A549 (cell line): ENCODE measurements at regions not wholly inside any gene's neighbourhood (a gene's known extent, or its start where the extent isn't known, plus 50 kb on each side); places are given as distances from the start of the nearest gene placed in this dataset.

Experiments
- ATAC-seq, 2 experiments: fragments of 200-7000 bp in 1 of 2; fragments of >200 bp in 1 of 2; cut with Nextera tagmentation in 1 of 2; cut with Tn5 transposase in 1 of 2; 3 replicates each; pipeline versions ENCODE4 v1.8.0 to v1.9.1; 2018 to 2020; ENCODE audit warnings: mild to moderate bottlenecking in 1 of 2, moderate library complexity in 1 of 2
- CTCF ChIA-PET: fragments of 300-600 bp; sonication (Branson Sonifier 250); formaldehyde crosslinking; extraction: SDS; loops from one replicate; lab custom pipeline; 2021; ENCODE audit warnings: antibody characterized with exemption, inconsistent platforms; lab: Yijun Ruan, JAX
- POLR2A ChIA-PET: fragments of 350-600 bp; formaldehyde crosslinking; extraction: SDS; loops from one replicate; lab custom pipeline; 2021; ENCODE audit warnings: antibody characterized with exemption, inconsistent platforms; lab: Yijun Ruan, JAX
- DNase-seq, 2 experiments: peaks; one replicate each; pipeline versions ENCODE4 v3.0.0 to v3.0.0-alpha.2; 2011 to 2016; ENCODE audit warnings: low read depth in 1 of 2, low spot score in 1 of 2
- FAIRE-seq: peaks from 2 replicates; lab custom pipeline; 2011; peaks lifted over from hg19 to GRCh38; lab: Jason Lieb, UNC
- H3K27ac ChIP-seq, 2 experiments: fragments of >200 bp; sonication (Bioruptor Twin); formaldehyde crosslinking; 3 replicates each; pipeline ENCODE4 v1.5.1; 2016 to 2017
- H3K4me1 ChIP-seq: fragments of >200 bp; sonication (Bioruptor Twin); formaldehyde crosslinking; 3 replicates; pipeline ENCODE4 v1.6.1; 2016
- H3K4me2 ChIP-seq: fragments of >200 bp; sonication (Bioruptor Twin); formaldehyde crosslinking; 3 replicates; pipeline ENCODE4 v1.6.1; 2016
- H3K4me3 ChIP-seq: fragments of >200 bp; sonication (Bioruptor Twin); formaldehyde crosslinking; 3 replicates; pipeline ENCODE4 v1.5.1; 2016
- H3K9me3 ChIP-seq: fragments of >200 bp; sonication (Bioruptor Twin); formaldehyde crosslinking; 3 replicates; pipeline ENCODE4 v1.6.1; 2016
- CBX2 ChIP-seq: fragments of 200-600 bp; sonication (generic); IDR thresholded peaks from 2 replicates; pipeline ENCODE4 v1.6.1; 2016; ENCODE audit warnings: low read depth, mild to moderate bottlenecking, borderline replicate concordance
- CTCF ChIP-seq: fragments of >200 bp; sonication (Bioruptor Twin); formaldehyde crosslinking; IDR thresholded peaks from 3 replicates; pipeline ENCODE4 v1.5.1; 2016
- E2F6 ChIP-seq: IDR thresholded peaks from 2 replicates; pipeline ENCODE4 v1.6.1; 2012; ENCODE audit warnings: low read depth, borderline replicate concordance
- EP300 ChIP-seq, 2 experiments: fragments of >200 bp; sonication (Bioruptor Twin); formaldehyde crosslinking; IDR thresholded peaks; 2 replicates in 1 of 2; 3 replicates in 1 of 2; pipeline ENCODE4 v1.6.1; 2016 to 2017
- ESRRA ChIP-seq: fragments of 150-350 bp; IDR thresholded peaks from 2 replicates; pipeline ENCODE4 v1.6.1; 2014; ENCODE audit warnings: mild to moderate bottlenecking, low read length, borderline replicate concordance
- FOSB ChIP-seq: fragments of 250-450 bp; sonication (Bioruptor Pico); IDR thresholded peaks from 2 replicates; pipeline ENCODE4 v1.5.0; 2020; ENCODE audit warnings: mild to moderate bottlenecking, moderate library complexity
- FOSL2 ChIP-seq, 2 experiments: fragments of 450-650 bp in 1 of 2; fragments of >200 bp in 1 of 2; sonication (Bioruptor Twin) in 1 of 2; formaldehyde crosslinking; IDR thresholded peaks; 2 replicates each; pipeline versions ENCODE4 v1.5.0 to v1.6.1; 2016 to 2020; ENCODE audit warnings: mild to moderate bottlenecking in 1 of 2, moderate library complexity in 1 of 2
- HDAC2 ChIP-seq: fragments of 200-600 bp; sonication (generic); IDR thresholded peaks from 2 replicates; pipeline ENCODE4 v1.6.1; 2016
- HMGXB4 ChIP-seq: fragments of 250-450 bp; sonication (Bioruptor Pico); IDR thresholded peaks from 2 replicates; pipeline ENCODE4 v1.5.0; 2021; ENCODE audit warnings: mild to moderate bottlenecking, moderate library complexity, borderline replicate concordance
- HOXB13 ChIP-seq: fragments of 250-450 bp; sonication (Bioruptor Pico); IDR thresholded peaks from 2 replicates; pipeline ENCODE4 v1.5.0; 2020; ENCODE audit warnings: low read depth, mild to moderate bottlenecking, moderate library complexity
- JUN ChIP-seq, 2 experiments: fragments of >200 bp; sonication (Bioruptor Twin); formaldehyde crosslinking; IDR thresholded peaks; 2 replicates in 1 of 2; 3 replicates in 1 of 2; pipeline ENCODE4 v1.6.1; 2016 to 2017
- JUNB ChIP-seq: fragments of >200 bp; sonication (Bioruptor Twin); formaldehyde crosslinking; IDR thresholded peaks from 2 replicates; pipeline ENCODE4 v1.6.1; 2016
- KDM5A ChIP-seq: fragments of 200-600 bp; sonication (generic); IDR thresholded peaks from 2 replicates; pipeline ENCODE4 v1.6.1; 2016; ENCODE audit warnings: antibody characterized with exemption, mild to moderate bottlenecking
- MYC ChIP-seq: IDR thresholded peaks from 2 replicates; pipeline ENCODE4 v1.6.1; 2012; ENCODE audit warnings: mild to moderate bottlenecking, inconsistent platforms, low read length, improper control_type of control experiment, borderline replicate concordance
- REST ChIP-seq: fragments of 200-600 bp; sonication (generic); IDR thresholded peaks from 2 replicates; pipeline ENCODE4 v1.6.1; 2016; ENCODE audit warnings: antibody characterized with exemption, mild to moderate bottlenecking, moderate library complexity
- RNF2 ChIP-seq: fragments of 200-600 bp; sonication (generic); IDR thresholded peaks from 2 replicates; pipeline ENCODE4 v1.6.1; 2016; ENCODE audit warnings: low read depth, mild to moderate bottlenecking, antibody characterized with exemption, moderate library complexity, borderline replicate concordance
- SREBF2 ChIP-seq: fragments of 450-650 bp; IDR thresholded peaks from 2 replicates; pipeline ENCODE4 v1.6.1; 2014; ENCODE audit warnings: mild to moderate bottlenecking, moderate library complexity
- TP53 ChIP-seq: fragments of 250-450 bp; sonication (Bioruptor Pico); IDR thresholded peaks from 2 replicates; pipeline ENCODE4 v1.5.0; 2021; ENCODE audit warnings: mild to moderate bottlenecking, moderate library complexity
- USF2 ChIP-seq: fragments of 450-650 bp; IDR thresholded peaks from 2 replicates; pipeline ENCODE4 v1.6.1; 2014; ENCODE audit warnings: antibody characterized with exemption
- ZFP36 ChIP-seq: fragments of 450-650 bp; IDR thresholded peaks from 2 replicates; pipeline ENCODE4 v1.6.1; 2014; ENCODE audit warnings: borderline replicate concordance; ENCODE audit not compliant: partially characterized antibody
- WGBS: methylation state at CpG from one replicate; pipeline ENCODE4 v1.1.6; 2017; ENCODE audit errors: missing lambda C conversion rate; 5-methylcytosine and 5-hydroxymethylcytosine counted together

GRCh38 chr11:27930946-27931345, 177.0 kb downstream of the KIF18A start:
- H3K9me3 ChIP-seq: no peaks in the 10 kb centered on the region
- DNase-seq: no peak
- POLR2A ChIA-PET: no interaction called here
- H3K27ac ChIP-seq: no peak overlapping the region
- TF ChIP-seq TP53 (CRISPR knock-in tag): no peak
- no peak for TF ChIP-seq USF2
- no peak for TF ChIP-seq SREBF2
- no peak for TF ChIP-seq E2F6
- no peak for TF ChIP-seq EP300 (IDR thresholded peaks at IDR 0.05)
- no peak for TF ChIP-seq CTCF
- TF ChIP-seq REST: no peak
- TF ChIP-seq HDAC2: no peak
- no peak for TF ChIP-seq CBX2
- no peak for TF ChIP-seq FOSB (CRISPR knock-in tag)
- no peak for TF ChIP-seq FOSL2 (IDR thresholded peaks at IDR 0.05)
- no peak for TF ChIP-seq FOSL2 (CRISPR knock-in tag; IDR thresholded peaks at IDR 0.05)
- TF ChIP-seq JUNB: no peak
- TF ChIP-seq ESRRA: no peak
- no peak for TF ChIP-seq HMGXB4 (CRISPR knock-in tag)
- TF ChIP-seq HOXB13 (CRISPR knock-in tag): no peak
- TF ChIP-seq RNF2: no peak
- TF ChIP-seq KDM5A: no peak
- TF ChIP-seq JUN (IDR thresholded peaks at IDR 0.05): no peak
- TF ChIP-seq ZFP36: no peak
- no peak for TF ChIP-seq MYC
- H3K4me1 ChIP-seq: peaks cover 25% of the 10 kb centered on the region
- CTCF ChIA-PET: interaction anchor here (1.1 kb wide), 2 partner anchors 12 to 232 kb away, joined by 3 read pairs; no protein-coding TSS in a partner anchor
- ATAC-seq: no peak
- no peak overlapping the region for H3K4me2 ChIP-seq
- FAIRE-seq: no peak
- H3K4me3 ChIP-seq: no peak overlapping the region
- WGBS: 79% methylated on average over 1 of the region's 1 CpG
